GM18520 (cell line): ENCODE measurements at regions not wholly inside any gene's neighbourhood (a gene's known extent, or its start where the extent isn't known, plus 50 kb on each side); places are given as distances from the start of the nearest gene placed in this dataset.
"Not testable (repeated sequence)": the region's sequence is repeated elsewhere in the genome, so short reads cannot be mapped to it uniquely, and the experiment has no call there.

Experiments
- ATAC-seq: cut with Tn5 transposase; IDR thresholded peaks from one replicate; pipeline ENCODE4 v1.9.1; 2021; ENCODE audit not compliant: unreplicated experiment

DNA sequence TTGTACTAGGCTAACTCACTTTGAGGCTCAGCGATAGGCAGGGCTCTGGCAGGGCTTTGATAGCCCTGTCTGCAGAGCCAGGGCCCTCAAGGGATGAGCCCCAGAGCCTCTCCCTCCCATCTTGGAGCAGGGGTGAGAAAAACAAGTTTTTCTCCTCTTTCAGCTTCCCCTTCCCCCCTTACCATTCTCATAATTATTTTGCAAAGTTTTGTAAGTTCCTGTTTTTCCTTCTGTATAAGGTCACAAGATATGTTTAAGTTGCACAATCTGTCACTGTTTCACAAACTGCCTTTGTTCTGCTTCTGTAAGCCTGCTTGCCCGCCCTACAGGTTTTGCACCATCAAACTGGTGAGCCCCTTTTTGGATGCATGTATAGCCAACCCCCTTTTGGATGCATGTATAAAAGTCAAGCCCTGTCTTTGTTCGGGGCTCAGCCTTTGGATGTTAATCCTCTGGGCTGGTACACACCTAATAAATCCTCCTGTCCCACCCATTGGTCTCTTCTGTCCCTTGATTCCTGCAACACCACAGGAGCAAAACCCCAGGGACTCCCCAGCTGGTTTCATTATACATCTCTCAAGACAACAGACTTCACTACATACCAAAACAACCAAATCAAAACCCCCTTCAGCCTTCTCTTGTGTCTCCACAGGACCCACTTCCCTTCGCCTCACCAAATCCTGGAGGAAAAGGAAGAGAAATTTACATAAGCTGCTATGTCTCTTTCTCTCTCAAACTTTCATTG, 52.5 kb upstream of the RESF1 start:
- ATAC-seq: no peak

DNA sequence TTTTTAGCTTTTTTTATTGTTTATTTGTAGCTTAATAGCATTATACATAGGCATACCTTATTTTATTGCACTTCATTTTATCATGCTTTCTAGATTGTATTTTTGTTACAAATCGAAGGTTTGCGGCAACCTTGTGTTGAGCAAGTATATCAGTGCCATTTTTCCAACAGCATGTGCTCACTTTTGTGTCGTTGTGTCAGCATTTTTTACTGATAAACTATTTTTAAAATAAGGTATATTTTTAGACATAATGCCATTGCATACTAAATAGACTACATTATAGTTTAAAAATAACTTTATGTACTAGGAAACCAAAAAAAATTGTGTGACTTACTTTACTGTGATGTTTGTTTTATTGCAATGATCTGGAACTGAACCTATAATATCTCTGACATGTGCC, 56.2 kb upstream of the RESF1 start:
- ATAC-seq: no peak

DNA sequence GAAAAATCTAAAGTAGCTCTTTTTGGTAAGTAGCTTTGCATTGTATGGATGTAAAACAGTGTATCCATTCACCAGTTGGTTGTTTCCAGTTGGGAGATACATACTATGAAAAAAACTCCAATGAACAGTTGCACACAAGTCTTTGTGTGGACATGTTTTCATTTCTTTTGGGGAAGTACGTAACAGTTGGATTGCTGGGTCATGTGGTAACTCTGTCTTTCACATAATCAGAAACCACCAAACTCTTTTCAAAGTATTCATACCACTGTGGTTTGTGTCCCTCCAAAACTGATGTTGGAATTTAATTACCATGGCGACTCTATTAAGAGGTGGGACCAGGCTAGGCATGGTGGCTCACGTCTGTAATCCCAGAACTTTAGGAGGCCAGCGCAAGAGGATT, 58.9 kb upstream of the RESF1 start:
- ATAC-seq: no peak

DNA sequence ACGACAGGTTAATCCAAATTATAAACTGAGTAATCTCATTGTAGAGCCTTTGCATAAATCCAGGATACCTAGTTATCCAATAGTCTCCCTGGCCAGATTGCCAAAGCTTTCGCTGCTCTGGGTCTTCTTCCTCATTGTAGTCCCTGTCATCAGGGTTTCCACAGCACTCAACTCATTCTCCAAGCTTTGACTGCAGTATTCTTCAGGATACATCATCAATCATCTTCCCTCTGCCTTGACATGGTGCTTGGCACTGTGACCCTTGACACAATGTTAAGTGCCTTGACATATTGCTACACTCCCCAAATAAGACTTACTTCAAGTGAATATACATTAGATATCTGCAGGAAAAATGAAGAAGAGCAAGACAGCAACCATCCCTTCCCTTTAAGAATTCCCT, 60.1 kb upstream of the RESF1 start:
- no peak for ATAC-seq

DNA sequence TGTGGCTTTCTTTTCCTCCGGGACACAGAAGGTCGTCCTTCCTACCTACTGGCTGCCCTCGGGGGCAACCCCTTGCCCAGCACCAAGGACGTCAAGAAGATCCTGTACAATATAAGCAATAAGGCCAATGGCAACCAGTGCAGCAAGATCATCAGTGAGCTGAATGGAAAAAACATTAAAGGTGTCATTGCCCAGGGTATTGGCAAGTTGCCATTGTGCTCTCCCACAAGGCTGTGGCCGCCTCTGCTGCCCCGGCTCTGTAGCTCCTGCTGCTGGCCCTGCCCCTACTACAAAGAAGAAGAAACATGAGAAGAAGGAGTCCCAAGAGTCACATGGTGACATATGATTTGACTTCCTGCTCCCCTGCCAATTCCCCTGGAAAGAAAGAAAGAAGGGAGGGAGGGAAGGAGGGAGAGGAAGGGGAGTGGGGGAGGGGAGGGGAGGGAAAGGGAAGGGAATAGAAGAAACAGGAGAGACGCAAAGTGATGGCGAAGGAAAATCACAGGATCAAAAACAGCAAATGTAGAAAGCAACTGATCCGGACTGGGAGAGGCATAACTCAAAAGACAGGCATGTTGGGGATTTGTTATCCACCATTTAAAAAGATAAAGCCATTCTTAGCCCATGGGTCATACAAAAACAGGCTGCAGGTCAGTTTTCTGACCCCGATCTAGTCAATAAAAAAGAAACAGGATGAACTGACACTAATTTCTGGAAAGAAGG, 61.3 kb upstream of the RESF1 start:
- ATAC-seq: no peak

DNA sequence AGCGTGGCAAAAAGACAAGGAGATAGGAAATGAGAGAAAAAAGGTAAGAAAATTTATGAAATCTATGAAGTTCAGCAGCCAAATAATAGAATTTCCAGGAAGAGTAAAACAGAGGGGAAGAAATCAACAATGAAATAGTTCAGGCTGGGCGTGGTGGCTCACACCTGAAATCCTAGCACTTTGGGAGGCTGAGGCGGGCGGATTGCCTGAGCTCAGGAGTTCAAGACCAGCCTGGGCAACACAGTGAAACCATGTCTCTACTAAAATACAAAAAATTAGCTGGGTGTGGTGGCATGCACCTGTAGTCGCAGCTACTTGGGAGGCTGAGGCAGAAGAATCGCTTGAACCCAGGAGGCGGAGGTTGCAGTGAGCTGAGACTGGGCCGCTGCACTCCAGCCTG, 62.1 kb upstream of the RESF1 start:
- ATAC-seq: not testable (repeated sequence)

DNA sequence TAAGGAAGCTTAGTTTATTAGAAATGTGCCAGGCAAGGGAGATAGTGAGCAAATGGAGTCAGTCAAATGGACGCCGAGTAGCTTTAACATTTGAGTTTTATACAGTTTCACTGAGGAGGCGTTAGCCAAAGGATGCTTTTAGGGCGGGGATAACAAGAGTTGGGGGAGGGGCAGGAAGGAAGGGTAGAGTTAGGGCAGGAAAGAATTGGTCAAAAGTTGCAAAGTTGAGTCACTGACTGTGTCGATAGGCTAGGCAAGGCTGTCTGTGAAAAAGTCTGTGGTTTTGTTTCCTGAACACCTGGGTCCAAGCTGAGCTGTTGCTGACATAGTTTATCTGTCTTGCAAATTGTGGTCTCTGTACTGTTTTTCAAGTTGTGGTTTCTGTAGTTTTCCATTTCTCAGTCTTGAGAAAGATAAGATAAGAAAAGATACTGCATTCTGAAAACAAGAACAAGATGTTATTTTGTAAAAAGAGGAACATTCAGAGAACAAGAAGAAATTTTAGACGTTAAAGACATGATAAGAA, 62.6 kb upstream of the RESF1 start:
- peak; percentile 97 for ATAC-seq

DNA sequence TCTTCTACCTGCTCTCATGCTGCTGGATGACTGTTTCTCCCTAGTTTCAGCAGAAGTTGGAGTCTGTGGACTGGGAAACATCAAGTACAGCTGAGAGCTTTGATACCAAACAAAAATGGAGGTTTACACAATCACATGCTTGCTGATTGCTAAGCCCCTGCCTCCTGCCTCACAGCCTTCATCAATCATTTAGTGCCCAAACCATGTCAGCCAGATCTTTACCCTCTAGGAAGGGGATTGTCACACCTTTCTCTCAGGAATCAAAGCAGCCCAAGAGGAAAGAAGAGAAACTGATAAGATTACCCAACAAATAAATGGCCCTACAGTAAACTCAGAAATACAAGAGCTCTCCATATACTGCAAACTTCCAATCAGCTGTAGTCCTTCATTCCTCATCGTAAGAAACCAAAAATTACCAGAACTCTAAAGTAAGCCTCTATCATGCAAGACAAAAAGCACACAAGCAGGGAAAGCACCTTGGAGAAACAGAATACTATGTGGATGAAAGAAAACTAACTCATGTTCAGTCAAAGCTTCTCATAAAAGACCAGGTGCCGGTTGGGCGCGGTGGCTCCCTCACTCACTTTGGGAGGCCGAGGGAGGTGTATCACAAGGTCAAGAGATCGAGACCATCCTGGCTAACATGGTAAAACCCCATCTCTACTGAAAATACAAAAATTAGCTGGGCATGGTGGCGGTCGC, 63.6 kb upstream of the RESF1 start:
- no peak for ATAC-seq

DNA sequence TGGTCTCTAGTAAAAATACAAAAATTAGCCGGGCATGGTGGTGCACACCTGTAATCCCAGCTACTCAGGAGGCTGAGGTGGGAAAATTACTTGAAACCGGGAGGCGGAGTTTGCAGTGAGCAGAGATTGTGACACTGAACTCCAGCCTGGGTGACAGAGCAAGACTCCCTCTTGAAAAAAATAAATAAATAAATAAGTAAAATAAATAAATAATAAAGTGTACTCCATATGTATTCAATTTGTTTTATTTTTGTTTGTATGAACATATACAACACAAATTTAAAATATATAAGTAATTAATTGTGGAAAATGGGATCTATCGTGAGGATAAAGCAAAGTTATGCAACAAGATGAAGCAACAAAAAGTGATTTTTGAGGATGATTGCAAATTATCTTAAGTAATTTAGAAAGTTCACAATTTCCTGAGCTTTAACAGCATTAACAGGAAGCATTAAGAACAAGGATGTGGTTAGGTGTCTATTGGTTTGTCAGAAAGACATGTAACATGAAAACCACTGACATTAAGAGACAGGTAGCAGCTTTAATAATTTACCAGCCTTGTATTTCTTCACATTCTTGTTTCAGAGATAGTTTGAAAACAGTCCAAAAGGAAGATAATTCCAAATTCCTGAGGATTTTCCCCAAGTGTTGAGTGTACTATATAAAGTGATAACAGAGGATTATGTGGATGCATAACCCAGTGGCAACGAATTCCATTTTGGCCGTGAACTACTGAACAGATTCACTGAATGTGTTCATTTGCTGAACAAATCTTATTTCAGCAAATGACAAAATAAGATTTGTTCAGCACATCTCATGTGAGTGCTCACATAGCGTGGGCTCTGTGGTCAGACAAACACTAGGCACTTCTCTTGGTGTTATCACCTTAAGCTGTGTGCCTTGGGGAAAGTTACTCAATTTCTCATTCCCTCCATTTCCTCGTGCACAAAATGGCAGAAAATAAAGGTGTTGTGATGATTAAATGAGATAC, 68.6 kb upstream of the RESF1 start:
- peak; percentile 46 for ATAC-seq

DNA sequence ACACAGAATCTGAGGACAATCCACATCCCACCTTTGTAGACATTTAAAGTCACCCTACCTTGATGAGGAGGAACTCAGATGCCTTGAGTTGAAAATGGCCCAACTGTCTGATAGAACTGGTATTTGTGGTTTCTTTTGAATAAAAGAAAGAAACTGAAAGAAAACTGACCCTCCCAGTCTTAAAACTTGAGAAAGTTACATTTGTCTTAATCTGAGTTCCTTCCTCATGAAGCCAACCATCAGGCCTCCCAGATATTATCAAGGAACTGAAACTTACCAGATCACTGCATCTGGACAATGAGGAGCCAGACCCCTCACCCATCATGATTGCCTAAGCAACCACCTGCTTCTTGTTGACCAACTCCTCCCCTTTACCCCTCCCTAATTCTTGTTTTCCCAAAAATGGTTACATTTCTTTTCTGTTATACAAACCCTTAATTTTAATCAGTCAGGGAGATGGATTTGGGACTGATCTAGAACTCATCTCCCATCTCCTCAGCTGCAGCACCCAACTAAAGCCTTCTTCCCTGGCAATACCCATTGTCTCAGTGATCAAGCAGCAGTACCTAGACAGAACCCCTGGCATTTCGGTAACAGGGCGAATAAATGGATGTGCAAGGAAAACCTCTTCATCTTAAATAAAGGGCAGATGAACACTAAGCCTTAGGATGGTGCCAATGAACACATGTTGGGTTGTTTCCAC, 72.0 kb upstream of the RESF1 start:
- no peak for ATAC-seq

DNA sequence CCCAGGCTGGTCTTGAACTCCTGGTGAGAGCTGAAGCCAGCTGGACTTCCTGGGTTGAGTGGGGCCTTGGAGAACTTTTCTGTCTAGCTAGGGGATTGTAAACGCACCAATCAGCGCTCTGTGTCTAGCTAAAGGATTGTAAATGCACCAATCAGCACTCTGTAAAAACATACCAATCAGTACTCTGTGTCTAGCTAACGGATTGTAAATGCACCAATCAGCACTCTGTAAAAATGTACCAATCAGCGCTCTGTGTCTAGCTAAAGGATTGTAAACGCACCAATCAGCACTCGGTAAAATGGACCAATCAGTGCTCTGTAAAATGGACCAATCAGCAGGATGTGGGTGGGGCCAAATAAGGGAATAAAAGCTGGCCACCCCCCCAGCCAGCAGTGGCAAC, 76.5 kb upstream of the RESF1 start:
- not testable (repeated sequence) for ATAC-seq

DNA sequence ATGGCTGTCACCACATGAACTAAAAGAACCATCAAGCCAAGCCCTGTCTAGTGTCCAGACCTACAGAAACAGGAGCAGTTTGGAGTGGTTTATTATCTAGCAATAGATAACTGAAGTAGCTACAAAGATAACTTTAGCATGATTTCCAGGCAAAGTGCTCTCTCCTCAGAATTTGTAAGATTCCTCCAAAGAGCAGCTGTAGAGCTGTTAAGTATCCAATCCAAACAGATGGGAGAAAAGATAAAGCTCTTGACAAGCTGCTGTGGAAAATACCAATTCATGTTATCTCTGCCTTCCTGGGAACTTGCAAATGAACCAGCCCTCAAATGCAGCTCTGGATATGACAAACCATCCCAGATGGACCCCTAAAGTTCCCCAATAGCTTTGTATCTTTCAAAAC, 78.9 kb upstream of the RESF1 start:
- ATAC-seq: no peak

DNA sequence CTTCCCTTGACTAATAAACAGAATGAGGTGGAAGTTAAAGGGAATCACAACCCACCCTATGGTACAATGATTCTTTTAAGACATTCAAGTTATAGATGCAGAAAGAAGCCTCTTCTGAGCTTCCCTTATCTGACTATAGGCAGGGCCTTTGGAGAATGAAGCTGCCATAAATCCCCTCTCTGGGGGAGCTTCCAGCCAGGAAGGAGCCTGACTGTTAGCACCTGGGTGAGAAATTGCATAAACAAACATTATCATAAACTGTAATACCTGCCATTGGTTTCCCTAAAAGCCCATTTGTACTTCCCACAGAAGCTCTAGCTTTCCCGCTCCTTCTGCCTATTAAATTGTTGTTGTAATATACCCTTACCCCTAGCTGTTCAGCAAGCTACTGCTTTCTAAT, 81.3 kb upstream of the RESF1 start:
- ATAC-seq: no peak

DNA sequence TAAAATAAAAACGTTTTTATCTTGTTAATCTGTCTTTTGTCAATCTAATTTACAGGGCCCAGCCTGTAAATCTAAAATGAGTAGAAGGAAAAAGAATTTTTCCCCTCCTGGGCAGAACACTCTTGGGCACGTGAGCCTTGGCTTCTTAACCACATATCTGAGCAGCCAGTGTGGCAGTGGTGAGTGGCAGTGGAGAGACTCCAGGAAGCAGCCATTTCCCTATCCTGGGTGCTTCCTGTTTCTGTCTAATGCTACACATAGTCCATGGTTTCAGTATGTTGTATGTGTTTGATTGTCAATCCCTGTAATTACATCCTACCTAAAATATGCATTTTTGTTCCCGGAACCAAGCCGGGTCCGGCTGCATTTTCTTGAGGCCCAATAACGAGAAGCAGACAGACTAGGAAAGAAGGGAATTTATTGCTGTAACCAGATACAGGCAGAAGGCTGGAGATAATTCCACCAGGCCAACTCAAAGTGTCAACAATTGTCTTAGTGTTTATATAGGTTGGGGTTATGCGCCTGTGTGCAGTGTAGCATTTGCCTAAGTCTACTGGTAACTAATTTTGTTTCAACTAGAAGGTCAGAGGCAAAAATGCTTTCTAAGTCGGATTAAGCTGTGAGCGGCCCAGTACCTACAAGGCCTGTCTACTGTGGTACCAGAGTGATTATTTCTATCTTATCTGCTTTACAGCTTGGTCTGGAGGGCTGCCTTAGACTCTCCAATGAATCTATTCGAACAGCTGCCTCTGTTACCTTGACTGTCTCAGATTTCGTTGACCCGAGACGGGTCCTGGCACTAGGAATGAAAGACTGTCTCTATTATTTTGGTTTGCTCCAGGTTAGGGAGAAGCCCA, 82.4 kb upstream of the RESF1 start:
- ATAC-seq: no peak

DNA sequence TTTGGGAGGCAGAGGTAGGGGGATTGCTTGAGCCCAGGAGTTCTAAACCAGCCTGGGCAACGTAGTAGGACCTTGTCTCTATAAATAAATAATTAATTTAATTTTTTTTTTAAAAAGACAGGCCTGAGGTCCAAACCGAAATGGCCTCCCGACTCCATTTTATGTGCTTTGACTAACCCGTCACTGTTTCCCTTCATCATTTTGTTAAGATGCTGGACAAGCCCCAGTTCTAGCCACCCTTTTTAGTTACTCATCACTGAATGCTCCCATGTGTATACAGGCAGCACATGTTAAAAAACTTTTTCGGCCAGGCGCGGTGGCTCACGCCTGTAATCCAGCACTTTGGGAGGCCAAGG, 83.6 kb upstream of the RESF1 start:
- ATAC-seq: no peak

DNA sequence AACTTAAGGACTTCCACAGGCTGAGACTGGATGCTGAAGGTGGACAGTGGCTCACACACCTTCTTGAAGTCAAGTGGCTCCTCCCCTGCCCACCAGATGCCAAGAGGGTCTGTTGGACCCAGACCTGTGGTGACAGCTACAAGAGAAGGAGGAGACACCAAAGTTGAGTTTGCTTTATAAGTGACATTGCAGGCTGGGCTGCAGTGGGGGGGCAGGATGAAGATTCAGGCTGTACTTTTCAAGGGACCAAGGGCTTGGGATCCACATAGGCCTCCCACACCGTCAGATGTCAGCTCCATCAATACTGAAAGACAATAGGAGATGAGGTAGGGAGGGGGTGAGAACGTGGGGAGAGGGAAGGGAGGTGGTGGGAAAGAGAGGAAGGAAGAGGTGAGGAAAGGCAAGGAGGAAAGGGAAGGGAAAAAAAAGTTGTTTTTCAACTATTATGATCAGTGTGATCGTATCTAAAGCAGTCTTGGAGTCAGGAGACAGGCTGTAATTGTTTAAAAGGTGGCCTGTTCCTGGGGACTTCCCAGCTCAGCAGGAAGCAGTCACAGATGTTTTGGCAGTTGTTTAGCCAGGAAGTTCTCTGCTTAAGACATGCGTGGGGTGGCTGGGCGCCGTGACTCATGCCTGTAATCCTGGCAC, 84.1 kb upstream of the RESF1 start:
- peak; percentile 55 for ATAC-seq

DNA sequence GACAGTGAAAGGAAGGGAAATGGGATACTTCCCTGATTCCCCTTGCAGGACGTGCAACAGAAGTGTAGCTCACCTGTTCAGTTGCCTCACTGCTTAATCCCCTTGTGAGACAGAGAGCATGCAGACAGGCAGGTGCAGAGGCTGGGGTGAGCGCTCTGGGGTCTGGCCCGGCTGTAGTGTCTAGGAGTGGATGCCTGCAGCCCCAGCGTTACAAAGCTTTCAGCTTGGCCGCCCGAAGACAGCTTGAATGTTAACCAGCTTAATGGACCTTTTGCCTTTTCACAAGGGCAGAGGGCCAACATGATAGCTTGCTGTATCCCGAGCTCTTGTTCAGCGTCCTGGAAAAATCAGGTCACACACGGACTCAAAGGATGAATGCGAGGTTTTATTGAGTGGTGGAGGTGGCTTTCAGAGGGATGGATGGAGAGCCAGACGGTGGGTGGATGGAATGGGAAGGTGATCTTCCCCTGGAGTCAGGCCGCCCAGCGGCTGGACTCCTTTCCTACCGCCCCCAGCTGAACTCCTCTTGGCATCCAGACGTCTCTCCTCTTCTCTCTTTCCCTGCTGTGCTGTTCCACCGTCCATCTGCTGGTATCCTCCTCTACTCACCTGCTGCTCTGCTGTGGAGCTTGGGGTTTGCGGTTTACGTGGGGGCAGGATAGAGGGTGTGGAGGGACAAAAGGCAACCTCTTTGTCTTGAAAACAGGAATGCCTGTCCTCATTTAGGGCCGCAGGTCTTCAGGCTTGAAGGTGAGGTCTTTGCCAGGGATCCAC, 86.2 kb upstream of the RESF1 start:
- ATAC-seq: no peak

DNA sequence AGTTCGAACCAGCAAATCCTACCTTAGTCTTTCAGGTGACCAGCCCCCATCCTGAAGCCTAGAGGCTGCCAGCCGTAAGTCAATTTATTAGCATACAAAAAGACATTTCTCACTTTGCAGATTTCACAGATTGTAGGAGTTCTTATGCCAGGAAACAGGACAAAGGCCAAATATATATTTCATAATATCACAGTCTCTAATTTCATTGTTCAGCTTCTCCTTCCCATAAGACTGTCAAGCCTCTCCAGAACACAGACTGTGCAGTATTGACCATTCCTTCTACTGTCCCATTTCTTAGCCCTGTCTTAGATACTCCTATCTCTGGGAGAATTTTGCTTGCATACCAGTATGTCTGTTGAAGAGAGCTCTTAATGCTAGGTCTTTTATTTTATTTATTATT, 89.2 kb upstream of the RESF1 start:
- ATAC-seq: no peak
